Memory B cell (primary cell): ENCODE measurements at regions not wholly inside any gene's neighbourhood (a gene's known extent, or its start where the extent isn't known, plus 50 kb on each side); places are given as distances from the start of the nearest gene placed in this dataset.

Source experiments
- ATAC-seq: fragments of 150-1000 bp; cut with Tn5 transposase; 2 replicates; pipeline ENCODE4 v1.10.0; 2021; ENCODE audit warnings: low read depth, mild to moderate bottlenecking, moderate library complexity
- DNase-seq, 2 donors: peaks; one replicate each; pipeline ENCODE4 v3.0.0; 2022; ENCODE audit warnings: low spot score in 2 of 2
- H3K27ac Mint-ChIP-seq: one replicate; pipeline ENCODE4 v1.8.0; 2022; ENCODE audit warnings: mild to moderate bottlenecking, moderate library complexity, mixed read lengths
- H3K27me3 Mint-ChIP-seq: one replicate; pipeline ENCODE4 v1.8.0; 2022; ENCODE audit warnings: mixed read lengths
- H3K36me3 Mint-ChIP-seq: one replicate; pipeline ENCODE4 v1.8.0; 2022; ENCODE audit warnings: mild to moderate bottlenecking, mixed read lengths
- H3K4me1 Mint-ChIP-seq: one replicate; pipeline ENCODE4 v1.8.0; 2022; ENCODE audit warnings: mixed read lengths
- H3K4me3 Mint-ChIP-seq: one replicate; pipeline ENCODE4 v1.8.0; 2022; ENCODE audit warnings: mild to moderate bottlenecking, moderate library complexity, mixed read lengths
- H3K9me3 Mint-ChIP-seq: one replicate; pipeline ENCODE4 v1.8.0; 2022; ENCODE audit warnings: mixed read lengths

- no peaks in the 10 kb centered on the region for H3K36me3 Mint-ChIP-seq
- H3K4me1 Mint-ChIP-seq, result no peaks in the 10 kb centered on the region
- peaks cover 8% of the 10 kb centered on the region for H3K27me3 Mint-ChIP-seq
- ATAC-seq (no peak), DNase-seq (no peak)
- H3K9me3 Mint-ChIP-seq, result no peaks in the 10 kb centered on the region
- H3K27ac Mint-ChIP-seq, result no peak overlapping the region
- H3K4me3 Mint-ChIP-seq, result no peak overlapping the region
Observed at GRCh38 chr2:104790100-104790811, 63.7 kb upstream of the POU3F3 start.

DNA sequence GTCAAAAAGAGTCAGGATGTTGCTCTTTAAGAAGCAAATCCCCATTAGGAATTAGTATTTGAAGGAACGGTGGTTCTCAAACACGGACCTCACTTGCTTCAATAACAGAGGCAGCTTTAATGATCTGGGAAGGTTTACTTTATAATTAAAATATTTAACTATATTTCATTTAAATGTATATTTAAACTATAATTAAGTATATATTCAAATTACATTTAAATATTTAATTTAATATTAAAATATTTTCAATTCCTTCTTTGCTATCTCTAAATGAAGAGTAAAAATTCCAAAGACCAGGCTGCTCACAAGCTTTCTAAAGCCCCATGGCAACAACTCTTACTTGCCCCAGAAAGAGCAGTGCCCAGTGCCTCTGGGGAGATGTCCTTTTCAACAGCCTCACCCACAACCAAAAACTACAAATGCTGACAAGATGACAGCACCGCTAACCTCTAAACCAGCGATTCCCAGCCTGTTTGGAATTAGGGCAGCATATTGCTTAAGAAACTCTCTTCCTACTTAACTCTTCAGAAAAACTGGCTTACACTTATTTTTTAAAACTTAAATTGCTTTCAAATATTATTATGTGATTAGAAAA is 62.9 kb upstream of the POU3F3 start:
- DNase-seq (no peak), ATAC-seq (no peak)
- H3K4me3 Mint-ChIP-seq, result no peak overlapping the region
- H3K4me1 Mint-ChIP-seq, result no peaks in the 10 kb centered on the region
- H3K9me3 Mint-ChIP-seq, result no peaks in the 10 kb centered on the region
- H3K27ac Mint-ChIP-seq, result no peak overlapping the region
- no peaks in the 10 kb centered on the region for H3K36me3 Mint-ChIP-seq
- peaks cover 10% of the 10 kb centered on the region for H3K27me3 Mint-ChIP-seq

DNA sequence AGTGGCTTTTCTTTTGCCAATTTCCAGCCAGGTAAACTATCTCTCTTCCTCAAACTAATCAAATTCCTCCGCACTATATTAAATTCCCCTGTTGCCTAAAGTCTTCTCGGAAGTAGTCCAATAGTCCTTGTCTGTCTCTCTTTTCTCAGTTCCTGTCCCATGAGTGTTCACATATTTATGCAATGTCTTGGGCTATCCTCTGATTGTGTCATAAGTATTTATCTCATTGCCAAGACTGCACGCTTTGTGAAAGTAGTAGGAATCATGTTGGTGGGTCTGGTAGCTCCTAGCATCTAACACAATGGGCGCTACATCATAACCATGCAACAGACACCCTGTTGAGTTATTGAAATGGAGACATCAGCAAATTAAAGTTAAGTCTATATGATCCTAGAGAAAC is 59.9 kb upstream of the POU3F3 start:
- DNase-seq, result no peak
- no peak overlapping the region for H3K4me3 Mint-ChIP-seq
- no peak for ATAC-seq
- no peaks in the 10 kb centered on the region for H3K9me3 Mint-ChIP-seq
- no peaks in the 10 kb centered on the region for H3K4me1 Mint-ChIP-seq
- no peak overlapping the region for H3K27ac Mint-ChIP-seq
- H3K36me3 Mint-ChIP-seq, result no peaks in the 10 kb centered on the region
- H3K27me3 Mint-ChIP-seq, result peaks cover 10% of the 10 kb centered on the region

- no peak overlapping the region for H3K27ac Mint-ChIP-seq
- H3K4me3 Mint-ChIP-seq, result no peak overlapping the region
- H3K9me3 Mint-ChIP-seq, result no peaks in the 10 kb centered on the region
- H3K27me3 Mint-ChIP-seq, result peaks cover 9% of the 10 kb centered on the region
- H3K36me3 Mint-ChIP-seq, result no peaks in the 10 kb centered on the region
- no peak for DNase-seq
- no peaks in the 10 kb centered on the region for H3K4me1 Mint-ChIP-seq
- no peak for ATAC-seq
Observed at GRCh38 chr2:104794441-104794840, 59.5 kb upstream of the POU3F3 start.
